ENCODE measurements at regions not wholly inside any gene's neighbourhood (a gene's known extent, or its start where the extent isn't known, plus 50 kb on each side); places are given as distances from the start of the nearest gene placed in this dataset.

- H3K4me3 ChIP-seq (ENCODE audit: low read length), result no peak overlapping the region
- no peaks in the 10 kb centered on the region for H3K27me3 ChIP-seq (ENCODE audit: insufficient read depth, low read length)
- no peaks in the 10 kb centered on the region for H3K4me1 ChIP-seq (ENCODE audit: insufficient read depth, low read length)
Observed at GRCh38 chr10:88136712-88137111, 273.3 kb downstream of the PTEN start.

GRCh38 chr10:88138319-88138848 is 275.0 kb downstream of the PTEN start:
- H3K27me3 ChIP-seq (ENCODE audit: insufficient read depth, low read length), result no peaks in the 10 kb centered on the region
- H3K4me1 ChIP-seq (ENCODE audit: insufficient read depth, low read length), result no peaks in the 10 kb centered on the region
- H3K9me3 ChIP-seq (ENCODE audit: low read depth, low read length), result no peaks in the 10 kb centered on the region
- H3K4me3 ChIP-seq (ENCODE audit: low read length), result no peak overlapping the region

More at GRCh38 chr10:88136712-88137111, 273.3 kb downstream of the PTEN start:
- no peaks in the 10 kb centered on the region for H3K9me3 ChIP-seq (ENCODE audit: low read depth, low read length)

- Histone ChIP-seq H3K27me3 (ENCODE audit: insufficient read depth, low read length) (no peaks in the 10 kb centered on the region), H3K9me3 (ENCODE audit: low read depth, low read length) (no peaks in the 10 kb centered on the region), H3K4me3 (ENCODE audit: low read length) (no peak overlapping the region), H3K4me1 (ENCODE audit: insufficient read depth, low read length) (peaks cover under 1% of the 10 kb centered on the region)
Observed at GRCh38 chr10:88147000-88147798, 283.8 kb downstream of the PTEN start.

- H3K9me3 ChIP-seq (ENCODE audit: low read depth, low read length), result no peaks in the 10 kb centered on the region
- no peak overlapping the region for H3K4me3 ChIP-seq (ENCODE audit: low read length)
- H3K27me3 ChIP-seq (ENCODE audit: insufficient read depth, low read length), result no peaks in the 10 kb centered on the region
- H3K4me1 ChIP-seq (ENCODE audit: insufficient read depth, low read length), result peaks cover 9% of the 10 kb centered on the region
Observed at GRCh38 chr10:88149906-88150305, 286.5 kb downstream of the PTEN start.

- Histone ChIP-seq H3K4me1 (ENCODE audit: insufficient read depth, low read length) (peaks cover 9% of the 10 kb centered on the region), H3K9me3 (ENCODE audit: low read depth, low read length) (no peaks in the 10 kb centered on the region), H3K4me3 (ENCODE audit: low read length) (no peak overlapping the region), H3K27me3 (ENCODE audit: insufficient read depth, low read length) (no peaks in the 10 kb centered on the region)
Observed at GRCh38 chr10:88150339-88150738, 286.9 kb downstream of the PTEN start.

- H3K4me3 ChIP-seq (ENCODE audit: low read length), result no peak overlapping the region
- H3K27me3 ChIP-seq (ENCODE audit: insufficient read depth, low read length), result no peaks in the 10 kb centered on the region
- H3K4me1 ChIP-seq (ENCODE audit: insufficient read depth, low read length), result peaks cover 9% of the 10 kb centered on the region
- H3K9me3 ChIP-seq (ENCODE audit: low read depth, low read length), result no peaks in the 10 kb centered on the region
Observed at GRCh38 chr10:88152728-88153133, 289.3 kb downstream of the PTEN start.

GRCh38 chr10:88154596-88155250 is 291.3 kb downstream of the PTEN start:
- Histone ChIP-seq H3K27me3 (ENCODE audit: insufficient read depth, low read length) (no peaks in the 10 kb centered on the region), H3K9me3 (ENCODE audit: low read depth, low read length) (no peaks in the 10 kb centered on the region), H3K4me1 (ENCODE audit: insufficient read depth, low read length) (peaks cover 9% of the 10 kb centered on the region), H3K4me3 (ENCODE audit: low read length) (no peak overlapping the region)

GRCh38 chr10:88156341-88156740 is 292.9 kb downstream of the PTEN start:
- no peaks in the 10 kb centered on the region for H3K9me3 ChIP-seq (ENCODE audit: low read depth, low read length)
- H3K4me1 ChIP-seq (ENCODE audit: insufficient read depth, low read length), result peaks cover 9% of the 10 kb centered on the region
- no peaks in the 10 kb centered on the region for H3K27me3 ChIP-seq (ENCODE audit: insufficient read depth, low read length)
- no peak overlapping the region for H3K4me3 ChIP-seq (ENCODE audit: low read length)

GRCh38 chr10:88157981-88158465 is 294.6 kb downstream of the PTEN start:
- no peaks in the 10 kb centered on the region for H3K27me3 ChIP-seq (ENCODE audit: insufficient read depth, low read length)
- peaks cover 8% of the 10 kb centered on the region for H3K4me1 ChIP-seq (ENCODE audit: insufficient read depth, low read length)
- H3K9me3 ChIP-seq (ENCODE audit: low read depth, low read length), result no peaks in the 10 kb centered on the region
- H3K4me3 ChIP-seq (ENCODE audit: low read length), result no peak overlapping the region

GRCh38 chr10:88158526-88159122 is 295.2 kb downstream of the PTEN start:
- no peak overlapping the region for H3K4me3 ChIP-seq (ENCODE audit: low read length)
- H3K27me3 ChIP-seq (ENCODE audit: insufficient read depth, low read length), result no peaks in the 10 kb centered on the region
- H3K4me1 ChIP-seq (ENCODE audit: insufficient read depth, low read length), result peaks cover 10% of the 10 kb centered on the region
- H3K9me3 ChIP-seq (ENCODE audit: low read depth, low read length), result no peaks in the 10 kb centered on the region

- no peaks in the 10 kb centered on the region for H3K9me3 ChIP-seq (ENCODE audit: low read depth, low read length)
- H3K27me3 ChIP-seq (ENCODE audit: insufficient read depth, low read length), result no peaks in the 10 kb centered on the region
- H3K4me3 ChIP-seq (ENCODE audit: low read length), result no peak overlapping the region
- peaks cover 10% of the 10 kb centered on the region for H3K4me1 ChIP-seq (ENCODE audit: insufficient read depth, low read length)
Observed at GRCh38 chr10:88159127-88159829, 295.9 kb downstream of the PTEN start.

GRCh38 chr10:88161070-88161469 is 297.6 kb downstream of the PTEN start:
- Histone ChIP-seq H3K9me3 (ENCODE audit: low read depth, low read length) (no peaks in the 10 kb centered on the region), H3K4me3 (ENCODE audit: low read length) (no peak overlapping the region), H3K27me3 (ENCODE audit: insufficient read depth, low read length) (no peaks in the 10 kb centered on the region), H3K4me1 (ENCODE audit: insufficient read depth, low read length) (peaks cover 10% of the 10 kb centered on the region)

- H3K4me3 ChIP-seq (ENCODE audit: low read length), result no peak overlapping the region
- H3K9me3 ChIP-seq (ENCODE audit: low read depth, low read length), result no peaks in the 10 kb centered on the region
- no peaks in the 10 kb centered on the region for H3K27me3 ChIP-seq (ENCODE audit: insufficient read depth, low read length)
- H3K4me1 ChIP-seq (ENCODE audit: insufficient read depth, low read length), result peaks cover 10% of the 10 kb centered on the region
Observed at GRCh38 chr10:88161756-88162155, 298.3 kb downstream of the PTEN start.

- H3K9me3 ChIP-seq (ENCODE audit: low read depth, low read length), result no peaks in the 10 kb centered on the region
- H3K4me3 ChIP-seq (ENCODE audit: low read length), result no peak overlapping the region
- no peaks in the 10 kb centered on the region for H3K27me3 ChIP-seq (ENCODE audit: insufficient read depth, low read length)
- peaks cover 10% of the 10 kb centered on the region for H3K4me1 ChIP-seq (ENCODE audit: insufficient read depth, low read length)
Observed at GRCh38 chr10:88162852-88163251, 299.4 kb downstream of the PTEN start.

GRCh38 chr10:88163572-88163971 is 300.1 kb downstream of the PTEN start:
- Histone ChIP-seq H3K4me3 (ENCODE audit: low read length) (no peak overlapping the region), H3K9me3 (ENCODE audit: low read depth, low read length) (no peaks in the 10 kb centered on the region), H3K27me3 (ENCODE audit: insufficient read depth, low read length) (no peaks in the 10 kb centered on the region), H3K4me1 (ENCODE audit: insufficient read depth, low read length) (peaks cover 10% of the 10 kb centered on the region)

Data from mononuclear cell (primary cell).